ENCODE measurements at regions not wholly inside any gene's neighbourhood (a gene's known extent, or its start where the extent isn't known, plus 50 kb on each side); places are given as distances from the start of the nearest gene placed in this dataset.

GRCh38 chr13:44079413-44080205 lies 199.9 kb downstream of the LACC1 start (continued):
- TF ChIP-seq TOE1 (CRISPR knock-in tag; IDR thresholded peaks at IDR 0.05), result no peak
- TF ChIP-seq, protein P1, sequence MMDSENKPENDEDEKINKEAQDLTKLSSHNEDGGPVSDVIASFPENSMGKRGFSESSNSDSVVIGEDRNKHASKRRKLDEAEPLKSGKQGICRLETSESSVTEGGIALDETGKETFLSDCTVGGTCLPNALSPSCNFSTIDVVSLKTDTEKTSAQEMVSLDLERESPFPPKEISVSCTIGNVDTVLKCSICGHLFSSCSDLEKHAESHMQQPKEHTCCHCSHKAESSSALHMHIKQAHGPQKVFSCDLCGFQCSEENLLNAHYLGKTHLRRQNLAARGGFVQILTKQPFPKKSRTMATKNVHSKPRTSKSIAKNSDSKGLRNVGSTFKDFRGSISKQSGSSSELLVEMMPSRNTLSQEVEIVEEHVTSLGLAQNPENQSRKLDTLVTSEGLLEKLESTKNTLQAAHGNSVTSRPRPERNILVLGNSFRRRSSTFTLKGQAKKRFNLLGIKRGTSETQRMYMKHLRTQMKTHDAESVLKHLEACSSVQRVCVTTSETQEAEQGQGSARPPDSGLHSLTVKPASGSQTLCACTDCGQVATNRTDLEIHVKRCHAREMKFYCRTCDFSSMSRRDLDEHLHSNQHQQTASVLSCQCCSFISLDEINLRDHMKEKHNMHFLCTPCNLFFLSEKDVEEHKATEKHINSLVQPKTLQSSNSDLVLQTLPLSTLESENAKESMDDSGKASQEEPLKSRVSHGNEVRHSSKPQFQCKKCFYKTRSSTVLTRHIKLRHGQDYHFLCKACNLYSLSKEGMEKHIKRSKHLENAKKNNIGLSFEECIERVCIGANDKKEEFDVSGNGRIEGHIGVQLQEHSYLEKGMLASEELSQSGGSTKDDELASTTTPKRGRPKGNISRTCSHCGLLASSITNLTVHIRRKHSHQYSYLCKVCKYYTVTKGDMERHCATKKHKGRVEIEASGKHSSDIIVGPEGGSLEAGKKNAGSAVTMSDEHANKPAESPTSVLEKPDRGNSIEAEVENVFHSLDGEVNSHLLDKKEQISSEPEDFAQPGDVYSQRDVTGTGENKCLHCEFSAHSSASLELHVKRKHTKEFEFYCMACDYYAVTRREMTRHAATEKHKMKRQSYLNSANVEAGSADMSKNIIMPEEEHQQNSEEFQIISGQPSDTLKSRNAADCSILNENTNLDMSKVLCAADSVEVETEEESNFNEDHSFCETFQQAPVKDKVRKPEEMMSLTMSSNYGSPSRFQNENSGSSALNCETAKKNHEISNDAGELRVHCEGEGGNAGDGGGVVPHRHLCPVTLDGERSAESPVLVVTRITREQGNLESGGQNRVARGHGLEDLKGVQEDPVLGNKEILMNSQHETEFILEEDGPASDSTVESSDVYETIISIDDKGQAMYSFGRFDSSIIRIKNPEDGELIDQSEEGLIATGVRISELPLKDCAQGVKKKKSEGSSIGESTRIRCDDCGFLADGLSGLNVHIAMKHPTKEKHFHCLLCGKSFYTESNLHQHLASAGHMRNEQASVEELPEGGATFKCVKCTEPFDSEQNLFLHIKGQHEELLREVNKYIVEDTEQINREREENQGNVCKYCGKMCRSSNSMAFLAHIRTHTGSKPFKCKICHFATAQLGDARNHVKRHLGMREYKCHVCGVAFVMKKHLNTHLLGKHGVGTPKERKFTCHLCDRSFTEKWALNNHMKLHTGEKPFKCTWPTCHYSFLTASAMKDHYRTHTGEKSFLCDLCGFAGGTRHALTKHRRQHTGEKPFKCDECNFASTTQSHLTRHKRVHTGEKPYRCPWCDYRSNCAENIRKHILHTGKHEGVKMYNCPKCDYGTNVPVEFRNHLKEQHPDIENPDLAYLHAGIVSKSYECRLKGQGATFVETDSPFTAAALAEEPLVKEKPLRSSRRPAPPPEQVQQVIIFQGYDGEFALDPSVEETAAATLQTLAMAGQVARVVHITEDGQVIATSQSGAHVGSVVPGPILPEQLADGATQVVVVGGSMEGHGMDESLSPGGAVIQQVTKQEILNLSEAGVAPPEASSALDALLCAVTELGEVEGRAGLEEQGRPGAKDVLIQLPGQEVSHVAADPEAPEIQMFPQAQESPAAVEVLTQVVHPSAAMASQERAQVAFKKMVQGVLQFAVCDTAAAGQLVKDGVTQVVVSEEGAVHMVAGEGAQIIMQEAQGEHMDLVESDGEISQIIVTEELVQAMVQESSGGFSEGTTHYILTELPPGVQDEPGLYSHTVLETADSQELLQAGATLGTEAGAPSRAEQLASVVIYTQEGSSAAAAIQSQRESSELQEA (CRISPR knock-in tag; IDR thresholded peaks at IDR 0.05; ENCODE audit: not compliant biosample characterization), result no peak
- no peak for TF ChIP-seq MTF2 (CRISPR knock-in tag; IDR thresholded peaks at IDR 0.05; ENCODE audit: borderline replicate concordance)
- TF ChIP-seq AHDC1 (CRISPR knock-in tag; IDR thresholded peaks at IDR 0.05; ENCODE audit: borderline replicate concordance), result no peak
- no peak for TF ChIP-seq TBX3 (IDR thresholded peaks at IDR 0.05; ENCODE audit: borderline replicate concordance)
